ENCODE measurements at regions not wholly inside any gene's neighbourhood (a gene's known extent, or its start where the extent isn't known, plus 50 kb on each side); places are given as distances from the start of the nearest gene placed in this dataset.

DNA sequence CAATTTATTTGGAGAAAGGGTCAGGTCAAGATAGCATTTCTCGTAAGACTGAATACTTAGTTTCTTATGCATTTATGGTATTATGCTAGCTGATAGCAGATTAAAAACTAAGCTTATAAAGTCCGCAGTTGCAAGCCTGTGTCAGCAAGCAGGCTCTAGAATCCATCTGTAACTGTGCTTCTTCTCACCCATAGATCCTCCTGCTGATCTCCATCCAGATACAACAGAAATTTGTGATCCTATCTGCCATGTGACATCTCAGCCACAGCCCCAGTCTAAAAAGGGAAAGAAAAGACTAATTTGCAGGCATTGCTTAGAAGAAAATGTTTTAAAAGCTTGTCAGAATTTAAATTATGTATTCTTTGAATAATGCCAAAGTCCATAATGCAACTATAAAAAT, 265.4 kb upstream of the CCDC54 start:
- no peak for TF ChIP-seq EP300 (IDR thresholded peaks at IDR 0.05)
- TF ChIP-seq, protein P1, sequence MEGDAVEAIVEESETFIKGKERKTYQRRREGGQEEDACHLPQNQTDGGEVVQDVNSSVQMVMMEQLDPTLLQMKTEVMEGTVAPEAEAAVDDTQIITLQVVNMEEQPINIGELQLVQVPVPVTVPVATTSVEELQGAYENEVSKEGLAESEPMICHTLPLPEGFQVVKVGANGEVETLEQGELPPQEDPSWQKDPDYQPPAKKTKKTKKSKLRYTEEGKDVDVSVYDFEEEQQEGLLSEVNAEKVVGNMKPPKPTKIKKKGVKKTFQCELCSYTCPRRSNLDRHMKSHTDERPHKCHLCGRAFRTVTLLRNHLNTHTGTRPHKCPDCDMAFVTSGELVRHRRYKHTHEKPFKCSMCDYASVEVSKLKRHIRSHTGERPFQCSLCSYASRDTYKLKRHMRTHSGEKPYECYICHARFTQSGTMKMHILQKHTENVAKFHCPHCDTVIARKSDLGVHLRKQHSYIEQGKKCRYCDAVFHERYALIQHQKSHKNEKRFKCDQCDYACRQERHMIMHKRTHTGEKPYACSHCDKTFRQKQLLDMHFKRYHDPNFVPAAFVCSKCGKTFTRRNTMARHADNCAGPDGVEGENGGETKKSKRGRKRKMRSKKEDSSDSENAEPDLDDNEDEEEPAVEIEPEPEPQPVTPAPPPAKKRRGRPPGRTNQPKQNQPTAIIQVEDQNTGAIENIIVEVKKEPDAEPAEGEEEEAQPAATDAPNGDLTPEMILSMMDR (IDR thresholded peaks at IDR 0.05) = no peak
- TF ChIP-seq POLR2A (IDR thresholded peaks at IDR 0.05; ENCODE audit: low read depth) = no peak

Measured in esophagus muscularis mucosa (tissue), 4 donors.